Thymus (tissue), 11 donors: ENCODE measurements at regions not wholly inside any gene's neighbourhood (a gene's known extent, or its start where the extent isn't known, plus 50 kb on each side); places are given as distances from the start of the nearest gene placed in this dataset.

Source experiments
- DNase-seq, 9 donors: peaks; one replicate each; pipeline ENCODE4 v3.0.0-alpha.2; 2013; ENCODE audit warnings: low spot score in 9 of 9, low read depth in 6 of 9, missing footprints in 1 of 9
- H3K27ac ChIP-seq, 2 donors: one replicate each; pipeline ENCODE4 v1.5.1; 2013; ENCODE audit warnings: control low read depth in 1 of 2, low read depth in 1 of 2, low read length in 1 of 2, mild to moderate bottlenecking in 1 of 2, moderate library complexity in 1 of 2
- H3K27me3 ChIP-seq, 2 donors: one replicate each; pipeline ENCODE4 v1.5.1; 2013; ENCODE audit warnings: low read length in 1 of 2; ENCODE audit not compliant: control insufficient read depth in 2 of 2, insufficient read depth in 1 of 2
- H3K36me3 ChIP-seq, 2 donors: one replicate each; pipeline ENCODE4 v1.5.1; 2013; ENCODE audit warnings: low read length in 1 of 2, mild to moderate bottlenecking in 1 of 2, moderate library complexity in 1 of 2; ENCODE audit not compliant: control insufficient read depth in 2 of 2, insufficient read depth in 2 of 2
- H3K4me1 ChIP-seq, 2 donors: one replicate each; pipeline ENCODE4 v1.5.1; 2013; ENCODE audit warnings: low read length in 2 of 2; ENCODE audit not compliant: control insufficient read depth in 2 of 2, insufficient read depth in 2 of 2
- H3K4me3 ChIP-seq, 2 donors: one replicate each; pipeline ENCODE4 v1.5.1; 2013; ENCODE audit warnings: low read length in 2 of 2, control low read depth in 1 of 2, mild to moderate bottlenecking in 1 of 2
- H3K9me3 ChIP-seq, 2 donors: one replicate each; pipeline ENCODE4 v1.5.1; 2013; ENCODE audit warnings: low read length in 1 of 2, mild to moderate bottlenecking in 1 of 2; ENCODE audit not compliant: control insufficient read depth in 2 of 2, insufficient read depth in 1 of 2
- WGBS: extraction: QIAGEN DNeasy Blood & Tissue Kit; methylation state at CpG from one replicate; pipeline ENCODE4 v1.1.7; 2013; 5-methylcytosine and 5-hydroxymethylcytosine counted together
- donor health status: healthy.

DNA sequence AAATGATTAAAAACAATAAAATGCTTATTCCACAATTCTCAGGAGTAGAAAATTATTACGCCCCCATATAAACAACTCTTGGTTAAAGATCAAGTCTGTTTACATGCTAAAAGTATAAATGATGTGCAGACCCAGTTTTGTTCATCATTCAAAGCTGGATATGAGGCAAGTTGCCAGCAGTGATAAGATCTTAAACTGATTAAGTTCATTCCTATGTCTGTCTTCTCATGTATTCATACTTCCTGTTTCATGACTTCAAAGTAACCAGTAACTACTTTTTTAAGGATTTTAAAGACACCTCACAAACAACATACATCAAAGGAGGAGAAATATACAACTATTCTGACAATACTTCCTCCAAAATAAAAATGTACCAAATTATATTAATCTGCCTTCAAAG is 55.0 kb upstream of the ARHGAP32 start:
- peak in 4 of 9 donors; percentile 15 to 65 (median 45) for DNase-seq
- Histone ChIP-seq H3K27me3 (no peaks in the 10 kb centered on the region), H3K36me3 (no peaks in the 10 kb centered on the region), H3K9me3 (no peaks in the 10 kb centered on the region), H3K27ac (peak overlapping the region in 1 of 2 donors; percentile 64), H3K4me1 (peaks cover 5 to 12% of the 10 kb centered on the region in 2 donors), H3K4me3 (no peak overlapping the region)
- 39% methylated on average over 1 of the region's 1 CpG for WGBS

DNA sequence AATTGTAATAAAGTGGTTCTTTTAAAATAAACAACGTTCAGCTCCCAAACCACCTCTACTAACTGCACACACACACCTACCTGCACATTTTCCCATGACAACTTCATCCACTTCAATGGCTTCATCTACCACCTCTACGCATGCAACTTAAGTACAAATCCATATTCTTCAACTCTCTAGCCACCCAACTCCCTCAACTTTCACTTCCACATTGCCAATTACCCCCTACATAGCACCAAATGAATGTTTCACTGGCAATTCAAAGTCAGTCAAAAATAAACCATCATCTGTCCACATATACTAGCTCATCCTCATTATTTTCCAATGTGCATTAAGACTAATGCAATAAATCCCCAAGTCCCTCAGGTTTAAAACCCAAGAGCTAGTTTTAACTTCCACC is 50.7 kb upstream of the ARHGAP32 start:
- H3K9me3 ChIP-seq = no peaks in the 10 kb centered on the region
- no peaks in the 10 kb centered on the region for H3K27me3 ChIP-seq
- WGBS = 97% methylated on average over 2 of the region's 2 CpGs
- no peak overlapping the region for H3K4me3 ChIP-seq
- peaks cover 3 to 10% of the 10 kb centered on the region in 2 donors for H3K4me1 ChIP-seq
- H3K36me3 ChIP-seq = no peaks in the 10 kb centered on the region
- no peak overlapping the region for H3K27ac ChIP-seq
- no peak for DNase-seq
